ENCODE measurements at regions not wholly inside any gene's neighbourhood (a gene's known extent, or its start where the extent isn't known, plus 50 kb on each side); places are given as distances from the start of the nearest gene placed in this dataset.

GRCh38 chr5:60325870-60326269, 374.1 kb downstream of the DEPDC1B start:
- intact Hi-C loops (cut with DNase I): no loop called here
- no peak for ATAC-seq
- DNase-seq (ENCODE audit: low spot score): no peak

- intact Hi-C loops (cut with DNase I): no loop called here
- DNase-seq (ENCODE audit: low spot score) (no peak), ATAC-seq (no peak)
Observed at GRCh38 chr5:60323596-60323995, 376.4 kb downstream of the DEPDC1B start.

GRCh38 chr5:60312098-60312497, 387.9 kb downstream of the DEPDC1B start:
- intact Hi-C loops (cut with DNase I): no loop called here
- DNase-seq (ENCODE audit: low spot score) (no peak), ATAC-seq (no peak)

GRCh38 chr5:60299944-60300343, 400.0 kb downstream of the DEPDC1B start:
- DNase-seq (ENCODE audit: low spot score) (no peak), ATAC-seq (no peak)
- intact Hi-C loops (cut with DNase I): no loop called here

- no peak for ATAC-seq
- no peak for DNase-seq (ENCODE audit: low spot score)
- intact Hi-C loops (cut with DNase I): no loop called here
Observed at GRCh38 chr5:60297658-60298057, 402.3 kb downstream of the DEPDC1B start.

- ATAC-seq: no peak
- no peak for DNase-seq (ENCODE audit: low spot score)
- intact Hi-C loops (cut with DNase I): no loop called here
Observed at GRCh38 chr5:60295423-60295822, 401.9 kb upstream of the PDE4D start.

- DNase-seq (ENCODE audit: low spot score) (no peak), ATAC-seq (no peak)
- intact Hi-C loops (cut with DNase I): no loop called here
Observed at GRCh38 chr5:60293518-60293917, 400.0 kb upstream of the PDE4D start.

- no peak for ATAC-seq
Observed at GRCh38 chr5:60287174-60287771, 393.7 kb upstream of the PDE4D start.

GRCh38 chr5:60285910-60286309, 392.4 kb upstream of the PDE4D start:
- ATAC-seq: no peak
- intact Hi-C loops (cut with DNase I): no loop called here

More at GRCh38 chr5:60287174-60287771, 393.7 kb upstream of the PDE4D start:
- no peak for DNase-seq (ENCODE audit: low spot score)
- intact Hi-C loops (cut with DNase I): no loop called here

GRCh38 chr5:60280943-60281342, 387.4 kb upstream of the PDE4D start:
- ATAC-seq (no peak), DNase-seq (ENCODE audit: low spot score) (no peak)
- intact Hi-C loops (cut with DNase I): no loop called here

More at GRCh38 chr5:60285910-60286309, 392.4 kb upstream of the PDE4D start:
- DNase-seq (ENCODE audit: low spot score): no peak

GRCh38 chr5:60277941-60278340, 384.4 kb upstream of the PDE4D start:
- DNase-seq (ENCODE audit: low spot score) (no peak), ATAC-seq (no peak)
- intact Hi-C loops (cut with DNase I): no loop called here

GRCh38 chr5:60274747-60275146, 381.2 kb upstream of the PDE4D start:
- ATAC-seq: no peak
- intact Hi-C loops (cut with DNase I): no loop called here
- DNase-seq (ENCODE audit: low spot score): no peak

- DNase-seq (ENCODE audit: low spot score) (no peak), ATAC-seq (no peak)
- intact Hi-C loops (cut with DNase I): no loop called here
Observed at GRCh38 chr5:60271517-60271916, 378.0 kb upstream of the PDE4D start.

GRCh38 chr5:60267907-60268306, 374.4 kb upstream of the PDE4D start:
- ATAC-seq (no peak), DNase-seq (ENCODE audit: low spot score) (no peak)
- intact Hi-C loops (cut with DNase I): no loop called here

GRCh38 chr5:60263346-60263745, 369.8 kb upstream of the PDE4D start:
- intact Hi-C loops (cut with DNase I): no loop called here
- DNase-seq (ENCODE audit: low spot score) (no peak), ATAC-seq (no peak)

GRCh38 chr5:60262576-60263295, 369.2 kb upstream of the PDE4D start:
- no peak for DNase-seq (ENCODE audit: low spot score)
- intact Hi-C loops (cut with DNase I): no loop called here
- ATAC-seq: no peak

- intact Hi-C loops (cut with DNase I): no loop called here
- DNase-seq (ENCODE audit: low spot score) (no peak), ATAC-seq (no peak)
Observed at GRCh38 chr5:60261732-60262131, 368.2 kb upstream of the PDE4D start.

GRCh38 chr5:60260658-60261057, 367.1 kb upstream of the PDE4D start:
- ATAC-seq (no peak), DNase-seq (ENCODE audit: low spot score) (no peak)
- intact Hi-C loops (cut with DNase I): no loop called here

GRCh38 chr5:60259730-60260129, 366.2 kb upstream of the PDE4D start:
- intact Hi-C loops (cut with DNase I): no loop called here
- peak; percentile 39 for ATAC-seq
- DNase-seq (ENCODE audit: low spot score): no peak

GRCh38 chr5:60257596-60258271, 364.2 kb upstream of the PDE4D start:
- no peak for ATAC-seq

More at GRCh38 chr5:60257596-60258271, 364.2 kb upstream of the PDE4D start:
- intact Hi-C loops (cut with DNase I): no loop called here
- no peak for DNase-seq (ENCODE audit: low spot score)
